A673 (cell line): ENCODE measurements at regions not wholly inside any gene's neighbourhood (a gene's known extent, or its start where the extent isn't known, plus 50 kb on each side); places are given as distances from the start of the nearest gene placed in this dataset.

Experiments
- CTCF ChIP-seq: fragments of 300-800, 200-600 bp; sonication (generic); conservative IDR thresholded peaks from 2 replicates; pipeline ENCODE4 v1.5.1; 2017; ENCODE audit warnings: low read depth, mild to moderate bottlenecking, antibody characterized with exemption, low read length, moderate library complexity, mixed read lengths
- EZH2 ChIP-seq: fragments of 200-600 bp; sonication (generic); IDR thresholded peaks from 2 replicates; pipeline ENCODE4 v1.6.1; 2017; ENCODE audit warnings: borderline replicate concordance, low read depth, mild to moderate bottlenecking, mixed read lengths, antibody characterized with exemption, low read length; ENCODE audit not compliant: poor library complexity, severe bottlenecking

GRCh38 chr3:34005886-34006285 lies 207.5 kb downstream of the PDCD6IP start:
- TF ChIP-seq CTCF (no peak), EZH2 (no peak)
